Osteocyte (in vitro differentiated cells): ENCODE measurements at regions not wholly inside any gene's neighbourhood (a gene's known extent, or its start where the extent isn't known, plus 50 kb on each side); places are given as distances from the start of the nearest gene placed in this dataset.

Experiments used
- DNase-seq: peaks from one replicate; pipeline ENCODE4 v3.0.0; 2021; ENCODE audit warnings: mixed read lengths; ENCODE audit not compliant: unreplicated experiment; ENCODE audit errors: extremely low spot score
- H3K27ac Mint-ChIP-seq: one replicate; pipeline ENCODE4 v1.8.0; 2021; ENCODE audit warnings: mild to moderate bottlenecking, mixed read lengths; ENCODE audit not compliant: unreplicated experiment
- H3K27me3 Mint-ChIP-seq: one replicate; pipeline ENCODE4 v1.8.0; 2021; ENCODE audit warnings: mixed read lengths; ENCODE audit not compliant: unreplicated experiment
- H3K36me3 Mint-ChIP-seq: one replicate; pipeline ENCODE4 v1.8.0; 2021; ENCODE audit warnings: mixed read lengths; ENCODE audit not compliant: unreplicated experiment
- H3K4me1 Mint-ChIP-seq: one replicate; pipeline ENCODE4 v1.8.0; 2021; ENCODE audit warnings: mixed read lengths; ENCODE audit not compliant: unreplicated experiment
- H3K4me3 Mint-ChIP-seq: one replicate; pipeline ENCODE4 v1.8.0; 2021; ENCODE audit warnings: mild to moderate bottlenecking, moderate library complexity, mixed read lengths; ENCODE audit not compliant: unreplicated experiment
- H3K9me3 Mint-ChIP-seq: one replicate; pipeline ENCODE4 v1.8.0; 2021; ENCODE audit warnings: mixed read lengths; ENCODE audit not compliant: unreplicated experiment
- CTCF ChIP-seq: fragments of 200-600 bp; sonication (generic); IDR thresholded peaks from 2 replicates; pipeline ENCODE4 v1.5.0; 2021; ENCODE audit warnings: antibody characterized with exemption, mild to moderate bottlenecking, moderate library complexity

- Mint-ChIP-seq H3K9me3 (no peaks in the 10 kb centered on the region), H3K36me3 (peaks cover 14% of the 10 kb centered on the region), H3K27me3 (peaks cover 8% of the 10 kb centered on the region), H3K4me1 (peaks cover 20% of the 10 kb centered on the region), H3K4me3 (no peak overlapping the region), H3K27ac (no peak overlapping the region)
- no peak for TF ChIP-seq CTCF
- DNase-seq = peak; percentile 42
Measured at GRCh38 chr17:64783031-64783461, 120.9 kb upstream of the SMURF2 start.

GRCh38 chr17:64781810-64782555 is 119.9 kb upstream of the SMURF2 start:
- no peak for TF ChIP-seq CTCF
- H3K27me3 Mint-ChIP-seq = peaks cover 8% of the 10 kb centered on the region
- no peak overlapping the region for H3K27ac Mint-ChIP-seq
- H3K4me3 Mint-ChIP-seq = peak overlapping the region; percentile 70
- peaks cover 14% of the 10 kb centered on the region for H3K36me3 Mint-ChIP-seq
- DNase-seq = no peak
- peaks cover 29% of the 10 kb centered on the region for H3K4me1 Mint-ChIP-seq
- H3K9me3 Mint-ChIP-seq = no peaks in the 10 kb centered on the region

GRCh38 chr17:64781014-64781756 is 119.1 kb upstream of the SMURF2 start:
- Mint-ChIP-seq H3K27me3 (peaks cover 8% of the 10 kb centered on the region), H3K4me1 (peaks cover 34% of the 10 kb centered on the region), H3K9me3 (no peaks in the 10 kb centered on the region), H3K27ac (no peak overlapping the region), H3K4me3 (peak overlapping the region; percentile 70), H3K36me3 (peaks cover 12% of the 10 kb centered on the region)
- TF ChIP-seq CTCF = no peak
- DNase-seq = no peak

- H3K36me3 Mint-ChIP-seq = peaks cover 12% of the 10 kb centered on the region
- no peak overlapping the region for H3K27ac Mint-ChIP-seq
- H3K27me3 Mint-ChIP-seq = peaks cover 8% of the 10 kb centered on the region
- peaks cover 36% of the 10 kb centered on the region for H3K4me1 Mint-ChIP-seq
- no peak for TF ChIP-seq CTCF
- H3K4me3 Mint-ChIP-seq = peak overlapping the region; percentile 70
- H3K9me3 Mint-ChIP-seq = no peaks in the 10 kb centered on the region
- DNase-seq = no peak
Measured at GRCh38 chr17:64780096-64781013, 118.2 kb upstream of the SMURF2 start.
